GM12891 (cell line): ENCODE measurements at regions not wholly inside any gene's neighbourhood (a gene's known extent, or its start where the extent isn't known, plus 50 kb on each side); places are given as distances from the start of the nearest gene placed in this dataset.

ENCODE experiments used
- PAX5 ChIP-seq: IDR thresholded peaks from 2 replicates; pipeline ENCODE4 v1.6.1; 2011; ENCODE audit warnings: low read length, moderate library complexity, mild to moderate bottlenecking; ENCODE audit not compliant: insufficient read depth, severe bottlenecking
- POLR2A ChIP-seq: IDR thresholded peaks from 2 replicates; pipeline ENCODE4 v1.6.1; 2011; ENCODE audit warnings: low read depth, low read length, control low read depth
- POLR2AphosphoS5 ChIP-seq: IDR thresholded peaks from 2 replicates; pipeline ENCODE4 v1.6.1; 2011; ENCODE audit warnings: low read depth, low read length, control low read depth
- POU2F2 ChIP-seq: IDR thresholded peaks from 2 replicates; pipeline ENCODE4 v1.6.1; 2011; ENCODE audit warnings: low read depth, mild to moderate bottlenecking, control low read depth, low read length, moderate library complexity
- SPI1 ChIP-seq: IDR thresholded peaks from 2 replicates; pipeline ENCODE4 v1.6.1; 2011; ENCODE audit warnings: low read depth, low read length, control low read depth
- TAF1 ChIP-seq: IDR thresholded peaks from 2 replicates; pipeline ENCODE4 v1.6.1; 2011; ENCODE audit warnings: low read depth, low read length, control low read depth

- TF ChIP-seq POLR2A (no peak), POLR2AphosphoS5 (no peak), TAF1 (no peak), SPI1 (no peak), PAX5 (no peak), POU2F2 (no peak)
Measured at GRCh38 chr10:3226960-3227744, 54.6 kb upstream of the PITRM1 start.
